Gastroesophageal sphincter (tissue), 4 donors: ENCODE measurements at regions not wholly inside any gene's neighbourhood (a gene's known extent, or its start where the extent isn't known, plus 50 kb on each side); places are given as distances from the start of the nearest gene placed in this dataset.

Experiments used
- ATAC-seq: fragments of 150-250 bp; one replicate; pipeline ENCODE4 v1.9.1; 2016; ENCODE audit warnings: mild to moderate bottlenecking, moderate library complexity
- H3K27ac ChIP-seq, 4 donors: fragments of 200-600 bp; sonication (generic) in 3 of 4; 1 replicate in 3 of 4; 2 replicates in 1 of 4; pipeline ENCODE4 v1.5.1; 2016 to 2019
- H3K27me3 ChIP-seq: fragments of 200-600 bp; sonication (generic); one replicate; pipeline ENCODE4 v1.5.1; 2019
- H3K36me3 ChIP-seq, 2 donors: fragments of 200-600 bp; sonication (generic); one replicate each; pipeline ENCODE4 v1.5.1; 2019; ENCODE audit warnings: control low read depth in 1 of 2
- H3K4me1 ChIP-seq, 3 donors: fragments of 200-600 bp; sonication (generic); 1 replicate in 2 of 3; 2 replicates in 1 of 3; pipeline ENCODE4 v1.5.1; 2016 to 2019; ENCODE audit warnings: control low read depth in 2 of 3
- H3K4me3 ChIP-seq, 2 donors: fragments of 200-600 bp; sonication (generic); one replicate each; pipeline ENCODE4 v1.5.1; 2019; ENCODE audit warnings: mild to moderate bottlenecking in 1 of 2, moderate library complexity in 1 of 2
- H3K9me3 ChIP-seq, 3 donors: fragments of 200-600 bp; sonication (generic); one replicate each; pipeline ENCODE4 v1.5.1; 2017 to 2019; ENCODE audit warnings: control low read depth in 2 of 3
- CTCF ChIP-seq, 4 experiments: fragments of 200-600 bp in 2 of 4; fragments of 450-650 bp in 2 of 4; sonication (generic) in 1 of 4; IDR thresholded peaks; one replicate each; pipeline ENCODE4 v1.5.1; 2017 to 2019; ENCODE audit warnings: antibody characterized with exemption in 4 of 4, mild to moderate bottlenecking in 2 of 4, moderate library complexity in 2 of 4
- EP300 ChIP-seq: sonication (generic); formaldehyde crosslinking; IDR thresholded peaks from one replicate; pipeline ENCODE4 v1.6.1; 2017; ENCODE audit warnings: antibody characterized with exemption, mild to moderate bottlenecking
- POLR2A ChIP-seq, 2 donors: fragments of 450-650 bp; IDR thresholded peaks; one replicate each; pipeline ENCODE4 v1.6.1; 2017; ENCODE audit warnings: antibody characterized with exemption in 2 of 2, mild to moderate bottlenecking in 2 of 2, moderate library complexity in 1 of 2
- POLR2AphosphoS5 ChIP-seq: sonication (generic); formaldehyde crosslinking; IDR thresholded peaks from one replicate; pipeline ENCODE4 v1.6.1; 2017; ENCODE audit warnings: antibody characterized with exemption
- WGBS, 2 donors: methylation state at CpG; one replicate each; pipeline ENCODE4 v1.1.5; 2018; ENCODE audit warnings: low coverage in 1 of 2; 5-methylcytosine and 5-hydroxymethylcytosine counted together

GRCh38 chr6:87799651-87800050 is 97.6 kb upstream of the AKIRIN2 start:
- peaks cover 0 to 8% (median 0%) of the 10 kb centered on the region in 3 donors for H3K4me1 ChIP-seq
- TF ChIP-seq CTCF (IDR thresholded peaks at IDR 0.05) (no peak), POLR2AphosphoS5 (no peak), EP300 (no peak), POLR2A (IDR thresholded peaks at IDR 0.05) (no peak)
- no peak overlapping the region for H3K4me3 ChIP-seq
- ATAC-seq = no peak
- WGBS, 2 donors = 83% methylated on average over 5 to 6 of the region's 6 CpGs
- H3K36me3 ChIP-seq = no peaks in the 10 kb centered on the region
- no peak overlapping the region for H3K27ac ChIP-seq
- H3K9me3 ChIP-seq = no peaks in the 10 kb centered on the region
- H3K27me3 ChIP-seq = no peaks in the 10 kb centered on the region

- Histone ChIP-seq H3K4me1 (peaks cover 0 to 8% (median 0%) of the 10 kb centered on the region in 3 donors), H3K27me3 (no peaks in the 10 kb centered on the region), H3K36me3 (no peaks in the 10 kb centered on the region), H3K9me3 (no peaks in the 10 kb centered on the region), H3K27ac (no peak overlapping the region), H3K4me3 (no peak overlapping the region)
- no peak for ATAC-seq
- WGBS, 2 donors = 21 to 29% methylated on average over 1 to 2 of the region's 2 CpGs
- no peak for TF ChIP-seq POLR2A (IDR thresholded peaks at IDR 0.05)
- no peak for TF ChIP-seq EP300
- no peak for TF ChIP-seq POLR2AphosphoS5
- TF ChIP-seq CTCF (IDR thresholded peaks at IDR 0.05) = no peak
Observed at GRCh38 chr6:87798393-87799278, 96.6 kb upstream of the AKIRIN2 start.

GRCh38 chr6:87794922-87795885 is 93.2 kb upstream of the AKIRIN2 start:
- WGBS, 2 donors = 85 to 87% methylated on average over 9 to 11 of the region's 11 CpGs
- Histone ChIP-seq H3K36me3 (no peaks in the 10 kb centered on the region), H3K4me1 (peaks cover 0 to 8% (median 0%) of the 10 kb centered on the region in 3 donors), H3K9me3 (no peaks in the 10 kb centered on the region), H3K27ac (no peak overlapping the region), H3K27me3 (no peaks in the 10 kb centered on the region), H3K4me3 (no peak overlapping the region)
- TF ChIP-seq CTCF (IDR thresholded peaks at IDR 0.05) (no peak), EP300 (no peak), POLR2A (IDR thresholded peaks at IDR 0.05) (no peak), POLR2AphosphoS5 (no peak)
- no peak for ATAC-seq

DNA sequence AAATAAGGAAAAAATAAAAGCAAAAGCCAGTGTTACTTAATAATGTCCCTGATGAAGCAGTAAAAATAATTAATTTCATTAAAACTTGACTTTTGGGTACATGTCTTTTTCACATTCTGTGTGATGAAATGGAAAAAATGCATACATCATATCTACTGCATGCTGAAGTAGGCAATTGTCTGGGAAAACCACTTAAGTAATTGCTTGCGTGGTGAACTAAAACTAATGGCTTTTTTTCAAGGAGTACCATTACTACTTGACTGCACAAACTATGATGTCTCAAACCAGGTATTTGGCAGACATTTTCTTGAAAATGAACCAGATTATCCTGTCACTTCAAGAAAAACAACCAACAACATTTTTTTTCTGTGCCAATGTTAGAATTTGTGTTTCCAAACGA is 91.3 kb upstream of the AKIRIN2 start:
- Histone ChIP-seq H3K4me3 (no peak overlapping the region), H3K4me1 (peaks cover 0 to 8% (median 0%) of the 10 kb centered on the region in 3 donors), H3K27ac (no peak overlapping the region), H3K9me3 (no peaks in the 10 kb centered on the region), H3K27me3 (no peaks in the 10 kb centered on the region), H3K36me3 (no peaks in the 10 kb centered on the region)
- ATAC-seq = no peak
- TF ChIP-seq POLR2A (IDR thresholded peaks at IDR 0.05) (no peak), EP300 (no peak), CTCF (IDR thresholded peaks at IDR 0.05) (no peak), POLR2AphosphoS5 (no peak)
- WGBS, 2 donors = 86 to 90% methylated on average over 2 of the region's 2 CpGs
